ENCODE measurements at regions not wholly inside any gene's neighbourhood (a gene's known extent, or its start where the extent isn't known, plus 50 kb on each side); places are given as distances from the start of the nearest gene placed in this dataset.

- no peak for TF ChIP-seq CTCF (IDR thresholded peaks at IDR 0.05)
- no peak for TF ChIP-seq POLR2A (IDR thresholded peaks at IDR 0.05)
These were observed 133.0 kb upstream of the TMEM161B start for GRCh38 chr5:88401686-88402085.
